ENCODE measurements at regions not wholly inside any gene's neighbourhood (a gene's known extent, or its start where the extent isn't known, plus 50 kb on each side); places are given as distances from the start of the nearest gene placed in this dataset.

DNA sequence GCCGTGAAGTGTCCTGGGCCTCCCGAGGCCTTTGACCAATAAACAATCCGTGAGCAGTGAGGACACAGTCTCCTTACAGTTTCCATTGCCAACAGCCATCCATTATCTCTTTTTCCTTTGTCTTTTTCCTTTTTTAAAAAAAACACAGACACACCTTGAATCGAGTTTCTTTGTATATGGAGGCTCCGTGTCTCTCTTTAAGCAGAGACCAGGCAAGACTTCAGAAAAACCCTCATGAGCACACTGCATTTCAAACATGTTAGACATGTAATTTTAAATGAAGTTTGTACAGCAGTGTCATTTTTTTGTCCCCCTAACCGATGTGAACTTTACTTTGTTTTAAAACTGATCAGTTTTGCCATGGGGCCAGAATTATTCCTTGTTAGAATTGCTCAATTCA lies 111.1 kb downstream of the SPTSSA start:
- no peak for DNase-seq (ENCODE audit: low read depth in 3 of 3)

DNA sequence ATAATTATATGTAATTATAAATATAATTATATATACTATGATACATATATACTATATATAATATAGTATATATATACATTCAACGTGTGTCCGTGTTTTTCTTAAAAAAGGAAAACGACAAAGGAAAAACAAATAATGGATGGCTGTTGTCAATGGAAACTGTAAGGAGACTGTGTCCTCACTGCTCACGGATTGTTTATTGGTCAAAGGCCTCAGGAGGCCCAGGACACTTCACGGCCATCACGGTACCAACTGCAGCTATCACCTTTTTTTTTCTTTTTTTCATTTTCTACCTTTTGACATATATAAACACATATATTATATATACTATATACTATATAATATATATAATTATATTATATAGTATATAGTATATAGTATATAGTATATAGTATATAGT lies 113.4 kb downstream of the SPTSSA start:
- DNase-seq (ENCODE audit: low read depth in 3 of 3), result no peak

DNA sequence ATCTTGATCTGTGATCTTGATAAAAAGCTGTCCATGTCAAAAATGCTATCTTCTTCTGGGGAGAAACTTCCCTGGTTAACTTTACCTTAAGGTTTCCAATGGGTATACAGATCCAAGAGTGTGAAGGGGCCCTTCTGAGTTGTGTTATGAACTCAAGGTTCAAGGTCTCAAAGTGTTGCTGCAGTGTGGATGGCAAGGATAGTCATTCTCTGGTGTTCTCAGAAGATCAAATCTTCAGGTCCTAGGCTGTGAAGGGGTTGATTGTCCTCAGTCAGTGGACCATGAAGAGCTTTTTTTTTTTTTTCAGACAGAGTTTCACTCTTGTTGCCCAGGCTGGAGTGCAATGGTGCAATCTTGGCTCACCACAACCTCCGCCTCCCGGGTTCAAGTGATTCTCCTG lies 114.4 kb downstream of the SPTSSA start:
- no peak for DNase-seq (ENCODE audit: low read depth in 3 of 3)

DNA sequence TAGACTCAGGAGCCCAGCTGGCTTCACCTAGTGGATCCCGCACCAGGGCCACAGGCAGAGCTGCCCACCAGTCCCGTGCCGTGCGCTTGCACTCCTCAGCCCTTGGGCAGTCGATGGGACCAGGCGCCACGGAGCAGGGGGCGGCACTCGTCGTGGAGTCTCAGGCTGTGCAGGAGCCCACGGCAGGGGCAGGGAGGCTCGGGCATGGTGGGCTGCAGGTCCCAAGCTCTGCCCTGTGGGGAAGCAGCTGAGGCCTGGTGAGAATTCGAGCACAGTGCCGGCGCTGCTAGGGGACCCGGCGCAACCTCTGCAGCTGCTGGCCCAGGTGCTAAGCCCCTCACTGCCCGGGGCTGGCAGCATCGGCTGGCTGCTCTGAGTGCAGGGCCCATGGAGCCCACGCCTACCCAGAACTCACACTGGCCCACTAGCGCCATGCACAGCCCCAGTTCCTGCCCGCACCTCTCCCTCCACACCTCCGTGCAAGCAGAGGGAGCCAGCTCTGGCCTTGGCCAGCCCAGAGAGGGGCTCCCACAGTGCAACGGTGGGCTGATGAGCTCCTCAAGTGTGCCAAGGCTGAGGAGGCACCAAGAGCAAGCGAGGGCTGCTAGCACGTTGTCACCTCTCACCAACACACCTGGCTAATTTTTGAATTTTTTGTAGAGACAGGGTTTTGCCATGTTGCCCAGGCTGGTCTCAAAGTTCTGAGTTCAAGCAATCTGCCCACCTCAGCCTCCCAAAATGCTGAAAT lies 116.1 kb downstream of the SPTSSA start:
- no peak for DNase-seq (ENCODE audit: low read depth in 3 of 3)

DNA sequence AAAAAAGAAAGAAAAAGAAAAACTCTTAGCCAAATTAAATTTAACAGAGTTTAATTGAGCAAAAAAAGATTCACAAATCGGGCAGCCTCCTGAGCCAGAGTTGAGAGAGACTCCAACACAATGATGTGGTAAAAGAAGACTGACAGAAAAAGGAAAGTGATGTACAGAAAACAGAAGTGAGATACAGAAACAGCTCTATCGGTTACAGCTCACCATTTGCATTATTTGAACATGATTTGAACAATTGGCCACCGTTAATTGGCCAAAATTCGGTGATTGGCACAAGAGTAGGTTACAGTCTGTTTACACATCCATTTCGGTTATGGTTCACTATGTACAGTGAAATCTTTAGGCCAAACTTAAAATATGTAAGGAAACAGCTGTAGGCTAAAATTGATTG lies 117.7 kb downstream of the SPTSSA start:
- DNase-seq (ENCODE audit: low read depth in 3 of 3), result no peak

DNA sequence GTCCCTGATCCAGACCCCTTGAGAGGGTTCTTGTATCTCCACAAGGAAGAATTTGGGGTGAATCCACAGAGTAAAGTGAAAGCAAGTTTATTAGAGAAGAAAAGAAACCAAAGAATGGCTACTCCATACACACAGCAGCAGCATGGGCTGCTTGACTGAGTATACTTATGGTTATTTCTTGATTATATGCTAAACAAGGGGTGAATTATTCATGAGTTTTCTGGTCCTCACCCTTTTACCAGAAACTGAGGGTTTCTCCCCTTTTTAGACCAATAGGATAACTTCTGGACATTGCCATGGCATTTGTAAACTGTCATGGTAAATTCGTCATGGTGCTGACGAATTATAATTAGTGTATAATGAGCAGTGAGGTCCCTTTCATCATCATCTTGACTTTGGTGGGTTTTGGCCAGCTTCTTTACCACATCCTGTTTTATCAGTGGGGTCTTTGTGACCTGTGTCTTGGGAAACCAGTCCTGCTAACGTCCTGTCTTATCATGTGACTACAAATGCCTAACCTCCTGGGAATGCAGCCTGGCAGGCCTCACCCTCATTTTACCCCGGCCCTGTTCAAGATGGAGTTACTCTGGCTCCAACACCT lies 121.9 kb downstream of the SPTSSA start:
- no peak for DNase-seq (ENCODE audit: low read depth in 3 of 3)

DNA sequence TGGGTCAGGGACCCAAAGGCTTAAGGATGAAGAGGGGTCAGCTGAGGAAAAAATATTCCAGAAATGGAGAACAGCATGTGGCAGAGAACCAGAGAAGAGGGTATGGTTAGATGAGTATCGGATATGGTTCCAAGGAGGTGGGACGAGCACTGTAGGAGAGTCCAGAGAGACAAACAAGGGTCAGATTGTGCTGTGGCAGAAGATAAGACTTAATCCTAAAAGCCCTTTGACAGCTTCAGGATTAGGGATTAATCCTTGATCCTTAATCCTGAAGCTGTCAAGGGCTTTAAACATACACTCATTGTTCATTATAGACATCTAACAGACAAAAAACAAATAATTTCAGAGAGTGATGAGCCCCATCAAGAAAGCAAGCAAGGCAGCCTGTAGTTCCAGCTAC lies 124.0 kb downstream of the SPTSSA start:
- no peak for DNase-seq (ENCODE audit: low read depth in 3 of 3)

DNA sequence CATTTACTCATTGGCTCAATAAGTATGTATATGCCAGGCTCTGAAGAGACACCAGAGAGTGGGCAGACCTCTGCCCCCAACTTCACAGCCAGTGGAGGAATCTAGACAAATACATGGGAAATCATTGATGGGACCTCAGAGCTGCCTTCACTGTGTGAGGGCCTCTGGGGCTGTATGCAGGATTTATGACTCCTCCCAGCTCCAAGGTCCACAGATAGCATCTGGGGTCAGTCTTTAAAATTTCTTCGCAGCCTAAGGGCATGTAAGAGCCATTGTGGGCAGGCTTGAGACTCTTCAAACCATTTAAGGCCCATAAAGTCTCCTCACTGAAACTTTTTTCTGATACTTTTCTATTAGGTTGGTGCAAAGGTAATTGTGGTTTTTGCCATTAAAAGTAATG lies 125.5 kb downstream of the SPTSSA start:
- no peak for DNase-seq (ENCODE audit: low read depth in 3 of 3)

DNA sequence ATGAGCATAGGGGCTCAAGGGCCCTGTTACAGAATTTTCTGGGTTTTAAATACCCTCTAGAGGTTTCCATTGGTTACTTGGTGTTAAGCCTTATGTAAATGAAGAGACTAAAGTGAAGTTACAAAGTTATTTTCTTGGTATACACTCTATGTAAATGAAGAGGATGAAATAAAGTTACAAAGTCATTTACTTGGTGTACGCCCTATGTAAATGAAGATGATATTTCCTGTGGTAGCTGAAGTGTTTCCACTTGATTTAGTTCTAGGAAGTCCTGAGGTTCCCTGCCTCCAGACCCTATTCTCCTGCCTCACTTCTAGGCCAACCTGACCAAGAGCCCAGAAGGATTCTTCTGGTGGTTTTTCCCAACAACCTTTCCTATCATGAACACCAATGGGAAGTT lies 126.1 kb downstream of the SPTSSA start:
- DNase-seq (ENCODE audit: low read depth in 3 of 3), result no peak

DNA sequence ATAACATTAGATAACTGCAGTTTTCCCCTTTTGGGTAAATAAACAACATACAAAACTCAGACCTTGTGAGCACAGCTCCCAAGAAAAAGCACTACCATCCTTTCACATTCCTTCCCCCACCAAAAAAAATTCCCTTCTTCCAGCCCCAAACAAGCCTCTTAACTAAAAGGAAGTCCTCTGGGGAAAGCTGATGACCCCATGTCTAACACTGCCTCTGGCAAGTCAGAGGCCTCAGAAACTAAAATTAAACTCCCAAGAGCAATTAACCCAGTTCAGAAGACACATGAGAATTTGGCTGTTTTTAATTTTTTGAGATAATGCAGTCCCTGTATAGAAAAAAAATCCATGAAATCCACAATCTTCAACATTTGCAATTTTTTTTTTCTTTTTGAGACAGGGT lies 127.7 kb downstream of the SPTSSA start:
- no peak for DNase-seq (ENCODE audit: low read depth in 3 of 3)

DNA sequence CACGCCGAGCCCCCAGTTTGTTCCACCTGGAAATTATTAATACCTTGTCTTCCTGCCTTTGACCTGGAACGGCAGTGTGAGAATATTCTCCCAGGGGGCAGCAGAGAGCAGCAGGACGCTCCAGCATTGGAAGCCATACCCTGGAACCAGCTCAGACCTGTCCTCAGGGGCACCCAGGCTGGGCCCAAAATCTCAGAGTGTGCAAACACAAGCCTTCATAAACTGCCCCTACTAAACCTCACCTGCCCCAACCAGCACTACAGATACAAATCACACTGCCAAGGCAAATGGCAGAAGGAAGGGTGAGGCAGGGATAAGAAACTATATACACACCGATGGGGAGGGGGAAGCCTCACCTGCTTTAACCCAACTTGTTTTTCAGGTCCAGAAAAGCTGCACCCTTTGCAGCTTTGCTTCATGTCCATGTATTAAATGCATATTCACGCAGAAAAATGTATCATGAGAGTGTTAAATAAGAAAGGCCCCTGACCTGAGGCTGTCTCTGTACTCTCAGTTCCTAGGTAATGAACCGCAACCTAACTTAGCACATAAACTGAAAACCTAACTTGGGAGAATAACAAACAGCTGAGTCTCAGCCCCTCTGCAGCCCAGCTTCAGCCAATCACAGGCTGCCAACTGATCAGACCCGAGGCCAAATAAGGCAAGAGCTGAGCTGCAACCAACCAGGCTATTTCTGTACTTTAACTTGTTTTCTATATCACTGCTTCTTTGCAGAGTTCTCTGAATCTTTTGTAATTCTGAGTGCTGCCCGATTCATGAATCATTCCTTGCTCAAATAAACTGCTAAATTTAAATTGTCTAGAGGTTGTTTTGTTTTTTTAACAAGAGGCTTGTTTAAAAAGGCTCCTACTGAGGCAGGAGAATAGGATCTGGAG lies 130.1 kb downstream of the SPTSSA start:
- DNase-seq (ENCODE audit: low read depth in 3 of 3), result peak; percentile 19 to 56 (median 27)

DNA sequence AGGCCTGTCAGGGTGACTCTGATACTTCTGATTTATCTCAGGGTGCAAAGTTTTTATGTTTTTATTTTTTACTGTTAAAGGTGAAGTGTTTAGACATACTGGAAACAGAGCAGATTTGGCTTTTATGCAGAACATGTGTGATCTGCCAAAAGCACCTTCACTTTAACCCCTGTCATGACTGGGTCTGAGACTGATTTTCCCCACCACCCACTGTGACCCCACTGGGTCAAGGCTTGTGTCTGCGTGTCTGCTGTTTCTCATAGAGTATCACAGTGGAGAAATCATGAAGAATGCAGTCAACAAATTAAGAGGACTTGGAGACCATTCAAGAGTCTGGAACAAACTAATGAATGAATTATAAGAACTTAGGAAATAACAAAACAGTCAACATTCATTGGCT lies 131.2 kb downstream of the SPTSSA start:
- no peak for DNase-seq (ENCODE audit: low read depth in 3 of 3)

DNA sequence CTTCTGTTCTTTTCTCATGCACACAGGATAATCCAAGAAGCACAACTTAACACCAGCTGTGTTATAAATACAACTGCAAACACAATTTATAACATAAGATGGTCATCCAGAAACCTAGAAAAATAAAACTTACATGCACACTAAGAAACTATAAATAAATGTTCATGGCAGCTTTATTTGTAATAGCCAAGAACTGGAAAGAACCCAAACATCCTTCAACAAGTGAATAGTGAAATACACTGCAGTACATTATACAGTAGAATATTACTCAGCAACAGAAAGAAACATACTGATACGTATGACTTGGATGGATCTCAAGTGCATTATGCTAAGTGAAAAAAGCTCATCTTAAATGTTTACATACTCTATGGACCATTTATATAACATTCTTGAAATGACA lies 132.7 kb downstream of the SPTSSA start:
- DNase-seq (ENCODE audit: low read depth in 3 of 3), result no peak

DNA sequence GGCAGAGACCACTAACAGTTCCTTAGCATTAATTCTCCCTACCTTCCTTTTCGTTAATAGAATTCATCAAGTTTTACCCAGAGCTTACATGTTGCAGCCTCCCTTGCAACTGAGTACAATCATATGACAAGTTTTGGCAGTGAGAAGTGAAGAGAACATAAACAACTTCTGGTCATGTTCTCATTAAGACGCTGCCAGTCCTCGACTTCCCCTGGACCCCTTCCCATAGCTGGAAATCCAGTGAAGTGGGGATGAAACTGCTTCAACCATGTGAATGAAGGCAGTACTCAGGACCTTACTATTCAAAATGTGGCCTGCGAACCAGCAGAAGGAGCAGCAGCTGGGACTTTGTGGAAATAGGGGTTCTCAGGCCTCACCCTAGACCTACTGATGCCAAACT lies 133.9 kb downstream of the SPTSSA start:
- DNase-seq (ENCODE audit: low read depth in 3 of 3), result no peak

DNA sequence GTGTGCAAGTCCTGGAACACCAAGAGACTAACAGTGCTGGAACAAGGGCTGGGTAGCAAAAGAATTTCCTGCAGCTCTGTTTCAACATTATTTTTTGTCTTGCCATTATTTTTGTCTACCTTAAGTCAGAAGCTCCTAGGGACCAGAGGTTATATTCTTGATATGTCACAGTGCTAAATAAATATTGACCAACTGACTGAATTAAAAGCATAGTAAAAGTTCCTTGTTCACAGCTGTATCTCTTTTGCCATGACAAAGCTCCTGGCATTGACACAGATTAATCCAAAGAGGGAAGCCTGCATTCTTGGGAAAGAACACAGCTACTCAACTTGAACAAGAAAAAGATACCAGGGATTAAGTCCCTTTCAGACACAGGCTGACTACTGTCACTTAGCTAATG lies 136.5 kb downstream of the SPTSSA start:
- no peak for DNase-seq (ENCODE audit: low read depth in 3 of 3)

DNA sequence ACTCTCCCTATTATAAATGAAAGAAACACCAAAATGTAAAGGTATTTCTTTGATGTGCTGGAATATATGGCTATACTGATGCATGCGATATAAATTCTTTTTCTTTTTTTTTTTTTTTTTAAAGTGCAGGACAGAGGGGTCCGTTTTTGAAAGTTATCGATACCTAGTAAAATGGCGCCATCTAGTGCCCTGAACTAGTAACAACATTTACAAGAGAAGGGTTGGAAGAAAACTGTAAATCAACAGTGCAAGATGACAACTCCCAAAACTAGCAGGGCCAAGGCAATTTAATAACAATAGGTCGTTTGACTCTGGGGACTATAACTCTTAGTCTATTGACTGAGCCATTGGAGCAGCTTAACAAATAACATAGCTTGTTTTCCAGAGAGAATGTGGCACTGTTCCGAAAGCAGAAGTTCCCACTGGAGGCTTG lies 137.7 kb downstream of the SPTSSA start:
- peak in 1 of 3 experiments; percentile 20 for DNase-seq (ENCODE audit: low read depth in 3 of 3)

DNA sequence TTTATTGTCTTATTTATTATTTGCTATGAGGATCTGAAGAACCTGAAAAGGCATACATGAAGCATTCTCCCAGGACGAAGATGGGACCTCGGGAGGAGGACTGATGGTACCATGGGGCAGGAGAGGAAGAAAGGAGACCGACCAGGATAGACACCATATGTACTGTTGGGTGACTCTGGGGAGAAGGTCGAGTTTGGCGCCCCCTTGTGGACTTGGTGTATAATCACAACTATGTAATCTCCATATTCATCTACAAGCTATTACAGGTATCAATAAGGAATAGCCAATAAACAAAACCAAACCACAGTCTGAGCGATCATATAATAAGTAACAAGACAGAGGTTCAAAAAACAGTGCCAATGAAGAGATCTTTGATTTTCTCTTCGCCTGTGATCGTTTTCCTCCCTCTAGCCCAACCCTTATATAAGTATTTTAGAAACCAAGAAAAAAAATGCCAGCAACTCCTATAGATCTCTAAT lies 139.1 kb downstream of the SPTSSA start:
- DNase-seq (ENCODE audit: low read depth in 3 of 3), result peak; percentile 52 to 67 (median 62)

DNA sequence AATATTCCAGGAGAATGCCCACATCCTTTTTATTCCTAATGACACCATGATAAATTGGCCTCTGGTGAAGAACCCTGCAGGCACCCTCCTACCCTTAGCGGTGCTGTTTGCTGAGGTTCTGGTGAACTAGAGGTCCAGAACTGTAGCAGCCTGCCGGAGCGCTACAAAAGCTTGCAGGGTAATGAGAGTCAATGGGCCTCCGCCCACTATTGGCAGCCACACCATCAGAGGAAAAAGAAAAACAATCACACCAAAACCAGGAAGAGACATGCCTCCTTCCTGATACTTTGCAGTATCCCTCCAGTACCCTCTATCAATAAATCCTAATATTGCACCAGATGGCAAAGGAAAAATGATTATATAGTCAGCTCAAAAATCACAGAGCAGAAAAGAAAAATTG lies 142.9 kb downstream of the SPTSSA start:
- no peak for DNase-seq (ENCODE audit: low read depth in 3 of 3)

DNA sequence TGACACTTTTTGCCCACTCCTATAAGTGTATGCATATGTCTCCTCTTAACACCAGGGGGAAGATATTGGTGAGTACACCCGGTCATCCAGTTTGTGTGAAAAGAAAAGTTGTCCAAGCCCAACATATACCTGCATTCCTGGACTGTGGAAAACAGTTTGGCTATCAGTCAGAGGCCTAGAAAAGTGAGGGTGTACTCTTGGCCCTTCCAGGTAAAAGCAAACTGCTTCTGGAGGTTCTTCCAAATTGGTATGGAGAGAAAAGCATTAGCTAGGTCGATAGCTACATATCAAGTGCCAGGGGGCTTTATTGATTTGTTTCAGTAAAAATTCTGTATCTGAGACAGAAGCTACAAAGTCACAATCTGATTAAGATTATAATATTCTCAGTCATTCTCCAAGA lies 144.0 kb downstream of the SPTSSA start:
- DNase-seq (ENCODE audit: low read depth in 3 of 3), result no peak

DNA sequence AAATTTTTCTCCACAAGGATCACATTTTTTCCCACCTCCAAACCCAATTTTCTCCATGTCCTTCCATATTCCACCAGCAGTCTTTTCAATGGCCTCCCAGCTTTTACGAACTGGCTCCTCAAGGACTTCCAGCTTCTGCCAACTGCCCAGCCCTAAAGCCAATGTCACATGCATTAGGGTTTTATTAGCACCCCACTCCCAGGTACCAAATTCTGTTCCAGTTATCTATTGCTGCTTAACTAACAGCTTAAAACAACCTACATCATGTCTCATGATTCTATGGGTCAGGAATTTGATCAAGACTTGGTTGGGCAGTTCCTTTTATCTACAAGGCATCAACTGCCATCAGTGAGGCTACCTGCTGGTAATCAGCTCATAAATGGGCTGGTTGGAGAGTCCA lies 151.3 kb downstream of the SPTSSA start:
- DNase-seq (ENCODE audit: low read depth in 3 of 3), result no peak

DNA sequence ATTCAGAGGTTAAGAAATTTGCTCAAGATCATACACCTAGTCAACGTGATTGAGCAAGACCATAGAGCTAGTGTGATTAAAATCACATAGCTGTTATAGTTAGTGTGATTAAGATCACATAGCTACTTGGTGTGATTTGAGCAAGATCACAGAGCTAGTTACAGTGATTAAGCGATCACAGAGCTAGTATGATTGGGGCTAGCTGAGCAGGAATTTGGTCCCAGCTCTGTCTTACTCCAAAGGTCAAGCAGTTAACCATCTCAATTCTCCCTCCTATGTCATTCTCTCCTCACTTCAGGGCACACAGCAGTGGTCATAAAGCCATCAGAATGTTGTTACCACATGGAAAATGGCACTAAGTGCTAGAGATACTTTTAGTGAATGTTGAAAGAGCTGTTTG lies 158.2 kb downstream of the SPTSSA start:
- no peak for DNase-seq (ENCODE audit: low read depth in 3 of 3)

DNA sequence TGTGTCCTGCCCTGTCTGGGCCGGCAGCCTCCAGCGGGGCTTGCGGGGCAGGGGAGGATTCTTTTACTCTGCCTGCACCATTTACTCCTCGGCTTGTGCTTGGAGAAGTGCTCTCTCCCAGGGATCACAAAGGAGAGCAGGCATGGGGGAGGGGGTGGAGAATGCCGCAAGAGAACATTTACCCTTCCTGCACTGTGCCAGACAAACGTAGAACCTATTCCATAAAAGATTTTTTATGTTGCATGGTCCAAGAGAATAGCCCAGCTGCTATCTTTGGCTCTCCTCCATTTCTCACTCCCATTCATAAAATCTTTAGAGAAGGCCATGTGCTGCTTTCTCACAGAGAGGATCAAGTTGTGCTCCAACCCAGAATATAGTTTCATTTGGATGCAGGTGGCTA lies 159.4 kb downstream of the SPTSSA start:
- no peak for DNase-seq (ENCODE audit: low read depth in 3 of 3)

Data from stimulated activated CD4-positive, alpha-beta T cell treated with anti-CD3 and anti-CD28 coated beads, TNF-alpha, amount 100 ng/mL, for 24 hours (primary cell).